ENCODE measurements at regions not wholly inside any gene's neighbourhood (a gene's known extent, or its start where the extent isn't known, plus 50 kb on each side); places are given as distances from the start of the nearest gene placed in this dataset.

- no peak overlapping the region for H3K27ac Mint-ChIP-seq
- H3K36me3 Mint-ChIP-seq = no peaks in the 10 kb centered on the region
- no peak overlapping the region for H3K4me3 Mint-ChIP-seq
- H3K9me3 Mint-ChIP-seq = peaks cover 2% of the 10 kb centered on the region
- no peaks in the 10 kb centered on the region for H3K4me1 Mint-ChIP-seq
- ATAC-seq (no peak), DNase-seq (ENCODE audit: low spot score in 2 of 2) (no peak)
Observed at GRCh38 chr12:22916241-22916640, 291.3 kb downstream of the ETNK1 start.

DNA sequence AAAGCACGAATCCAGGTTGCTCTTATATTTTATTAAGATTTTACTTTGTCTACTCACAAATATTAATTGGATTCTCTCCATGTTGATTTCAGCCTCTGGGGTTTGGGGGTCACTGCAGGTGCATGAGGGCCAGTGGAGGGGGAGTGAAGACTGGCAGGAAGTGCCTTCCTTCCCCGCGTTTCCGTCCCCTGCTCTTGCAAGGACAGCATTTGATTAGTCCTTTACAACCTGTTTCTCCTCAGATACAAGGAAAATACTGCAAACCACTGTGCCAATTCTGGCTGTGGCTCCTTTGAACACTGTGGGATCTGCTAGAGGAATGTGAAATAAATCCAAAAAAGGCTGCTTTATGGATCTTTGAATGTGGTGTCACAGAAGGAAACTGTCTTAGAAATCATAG is 291.8 kb downstream of the ETNK1 start:
- DNase-seq (ENCODE audit: low spot score in 2 of 2) (no peak), ATAC-seq (no peak)
- Mint-ChIP-seq H3K4me3 (no peak overlapping the region), H3K36me3 (no peaks in the 10 kb centered on the region), H3K27ac (no peak overlapping the region), H3K9me3 (peaks cover 2% of the 10 kb centered on the region), H3K4me1 (no peaks in the 10 kb centered on the region)

DNA sequence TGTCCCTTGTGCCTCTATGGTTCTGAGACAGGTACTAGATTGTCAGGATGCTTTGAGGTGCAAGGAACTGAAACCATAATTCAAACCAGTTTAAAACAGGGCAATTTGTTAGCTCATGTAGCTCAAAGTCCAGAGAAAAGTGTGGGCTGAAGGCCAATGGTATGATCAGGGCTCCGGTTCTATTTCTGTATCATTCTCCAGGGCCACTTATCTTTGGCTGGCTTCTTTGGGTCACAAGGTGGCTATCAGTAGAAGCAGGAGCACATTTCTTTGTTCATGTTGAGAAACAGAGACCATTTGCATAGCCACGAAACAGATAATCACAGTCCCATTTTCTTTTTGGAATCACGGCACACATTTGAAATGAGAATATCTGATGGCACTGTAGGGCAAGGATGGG is 294.9 kb downstream of the ETNK1 start:
- Mint-ChIP-seq H3K27ac (no peak overlapping the region), H3K36me3 (no peaks in the 10 kb centered on the region), H3K4me1 (no peaks in the 10 kb centered on the region), H3K9me3 (peaks cover 2% of the 10 kb centered on the region), H3K4me3 (no peak overlapping the region)
- no peak for DNase-seq (ENCODE audit: low spot score in 2 of 2)
- no peak for ATAC-seq

DNA sequence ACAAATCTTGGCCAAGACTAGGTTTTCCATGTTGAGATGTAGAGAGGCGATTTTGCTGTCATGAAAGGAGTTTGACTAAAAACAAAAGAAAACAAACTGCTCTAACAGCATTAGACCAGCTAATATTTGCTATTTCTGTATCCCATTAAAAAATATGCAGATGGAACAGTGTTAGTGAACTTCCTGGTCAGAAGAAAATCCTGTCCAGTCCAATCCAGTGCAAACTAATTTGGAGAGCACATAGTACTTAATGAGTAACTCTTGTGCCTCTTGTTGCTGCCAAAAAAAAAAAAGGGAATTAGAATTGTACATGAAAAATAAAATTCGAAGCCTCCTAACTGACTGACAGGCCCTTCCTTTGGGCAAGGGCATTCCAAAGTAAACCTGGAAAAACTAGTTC is 298.8 kb downstream of the ETNK1 start:
- ATAC-seq (no peak), DNase-seq (ENCODE audit: low spot score in 2 of 2) (no peak)
- no peak overlapping the region for H3K27ac Mint-ChIP-seq
- no peaks in the 10 kb centered on the region for H3K9me3 Mint-ChIP-seq
- H3K4me1 Mint-ChIP-seq = no peaks in the 10 kb centered on the region
- H3K36me3 Mint-ChIP-seq = no peaks in the 10 kb centered on the region
- H3K4me3 Mint-ChIP-seq = no peak overlapping the region

DNA sequence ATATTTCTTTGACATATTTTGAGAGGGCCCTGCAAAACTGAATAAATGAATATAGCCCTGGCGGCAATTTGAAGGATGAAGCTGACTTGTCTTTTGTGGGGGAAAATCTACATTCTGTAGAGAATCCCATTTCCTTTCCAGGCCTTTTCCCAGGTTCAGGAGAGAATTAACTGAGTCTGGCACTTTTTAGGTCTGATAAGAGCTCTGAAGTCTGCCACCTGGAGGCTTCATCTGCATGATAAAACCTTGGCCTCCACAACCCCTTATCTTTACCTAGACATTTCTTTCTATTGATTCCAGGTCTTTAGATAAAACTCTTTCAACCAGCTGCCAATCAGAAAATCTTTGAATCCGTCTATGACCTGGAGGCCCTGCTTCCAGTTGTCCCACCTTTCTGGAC is 299.4 kb downstream of the ETNK1 start:
- H3K27ac Mint-ChIP-seq = no peak overlapping the region
- no peaks in the 10 kb centered on the region for H3K4me1 Mint-ChIP-seq
- ATAC-seq (no peak), DNase-seq (ENCODE audit: low spot score in 2 of 2) (no peak)
- H3K36me3 Mint-ChIP-seq = no peaks in the 10 kb centered on the region
- H3K9me3 Mint-ChIP-seq = no peaks in the 10 kb centered on the region
- H3K4me3 Mint-ChIP-seq = no peak overlapping the region

DNA sequence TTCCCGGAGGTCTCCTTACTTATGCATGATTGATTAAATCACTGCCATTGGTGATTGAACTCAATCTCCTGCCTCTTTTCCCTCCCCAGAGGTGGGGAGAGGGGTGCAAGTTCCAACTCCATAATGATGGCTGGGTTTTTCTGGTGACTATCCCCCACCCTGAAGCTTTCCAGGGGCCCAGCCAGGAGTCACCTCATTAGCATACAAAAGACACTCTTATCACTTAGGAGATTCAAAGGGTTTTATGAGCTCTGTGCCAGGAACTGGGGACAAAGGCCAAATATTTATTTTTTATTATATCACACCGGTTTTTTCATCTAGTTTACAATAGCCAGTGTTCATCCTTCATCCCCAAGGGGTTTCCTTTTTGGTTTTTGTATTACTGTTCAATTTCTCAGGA is 300.7 kb downstream of the ETNK1 start:
- ATAC-seq = no peak
- H3K27ac Mint-ChIP-seq = no peak overlapping the region

DNA sequence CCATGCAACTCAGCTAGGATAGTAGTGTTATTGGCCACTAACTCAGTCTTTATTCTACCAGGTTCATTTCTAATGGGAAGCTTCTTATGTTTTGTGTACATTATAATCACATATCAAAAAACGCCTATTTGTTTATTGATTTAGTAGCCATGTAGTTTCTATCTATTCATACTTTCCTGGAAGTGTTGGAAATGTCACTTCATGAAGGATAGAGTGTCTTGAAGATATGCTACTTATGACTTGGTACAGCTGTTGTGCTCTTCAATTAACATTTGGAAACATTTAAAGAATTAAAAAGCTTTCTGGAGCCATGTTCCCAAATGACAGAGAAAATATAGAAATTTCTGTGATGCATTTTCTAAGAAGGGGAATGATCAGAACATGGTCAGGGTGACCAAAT is 307.5 kb downstream of the ETNK1 start:
- Mint-ChIP-seq H3K4me1 (no peaks in the 10 kb centered on the region), H3K27ac (no peak overlapping the region), H3K9me3 (no peaks in the 10 kb centered on the region), H3K4me3 (no peak overlapping the region), H3K36me3 (no peaks in the 10 kb centered on the region)
- no peak for DNase-seq (ENCODE audit: low spot score in 2 of 2)
- ATAC-seq = no peak

More for the DNA sequence above, 300.7 kb downstream of the ETNK1 start:
- Mint-ChIP-seq H3K4me3 (no peak overlapping the region), H3K4me1 (no peaks in the 10 kb centered on the region), H3K36me3 (no peaks in the 10 kb centered on the region), H3K9me3 (no peaks in the 10 kb centered on the region)
- no peak for DNase-seq (ENCODE audit: low spot score in 2 of 2)

- no peaks in the 10 kb centered on the region for H3K36me3 Mint-ChIP-seq
- H3K4me1 Mint-ChIP-seq = no peaks in the 10 kb centered on the region
- H3K27ac Mint-ChIP-seq = no peak overlapping the region
- DNase-seq (ENCODE audit: low spot score in 2 of 2) (no peak), ATAC-seq (no peak)
- H3K9me3 Mint-ChIP-seq = no peaks in the 10 kb centered on the region
- no peak overlapping the region for H3K4me3 Mint-ChIP-seq
Observed at GRCh38 chr12:22935090-22935489, 310.1 kb downstream of the ETNK1 start.

- Mint-ChIP-seq H3K27ac (no peak overlapping the region), H3K4me1 (no peaks in the 10 kb centered on the region), H3K9me3 (no peaks in the 10 kb centered on the region), H3K36me3 (no peaks in the 10 kb centered on the region), H3K4me3 (no peak overlapping the region)
- ATAC-seq (no peak), DNase-seq (ENCODE audit: low spot score in 2 of 2) (no peak)
Observed at GRCh38 chr12:22935501-22935900, 310.5 kb downstream of the ETNK1 start.

- ATAC-seq = peak; percentile 45
- no peak overlapping the region for H3K4me3 Mint-ChIP-seq
- H3K36me3 Mint-ChIP-seq = no peaks in the 10 kb centered on the region
- no peak overlapping the region for H3K27ac Mint-ChIP-seq
- no peaks in the 10 kb centered on the region for H3K4me1 Mint-ChIP-seq
- no peak for DNase-seq (ENCODE audit: low spot score in 2 of 2)
- H3K9me3 Mint-ChIP-seq = no peaks in the 10 kb centered on the region
Observed at GRCh38 chr12:22938323-22938722, 313.4 kb downstream of the ETNK1 start.

DNA sequence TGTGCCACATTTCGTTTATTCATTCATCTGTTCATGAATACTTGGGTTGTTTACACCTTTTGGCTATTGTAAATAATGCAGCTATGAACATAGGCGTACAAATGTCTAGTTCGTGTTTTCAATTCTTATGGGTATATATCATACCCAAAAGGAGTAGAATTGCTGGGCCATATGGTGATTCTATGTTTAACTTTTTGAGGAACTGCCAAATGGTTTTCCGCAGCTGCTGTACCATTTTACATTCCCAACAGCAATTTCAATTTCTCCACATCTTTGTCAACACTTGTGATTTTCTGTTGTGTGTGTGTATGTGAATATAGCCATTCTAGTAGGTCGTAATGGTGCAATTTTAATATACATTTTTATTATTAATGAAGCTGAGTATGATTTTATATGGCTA is 326.2 kb downstream of the ETNK1 start:
- Mint-ChIP-seq H3K27ac (no peak overlapping the region), H3K4me3 (no peak overlapping the region), H3K4me1 (no peaks in the 10 kb centered on the region), H3K36me3 (no peaks in the 10 kb centered on the region), H3K9me3 (peaks cover 6% of the 10 kb centered on the region)
- DNase-seq (ENCODE audit: low spot score in 2 of 2) = no peak
- no peak for ATAC-seq

- no peak for DNase-seq (ENCODE audit: low spot score in 2 of 2)
- peaks cover 6% of the 10 kb centered on the region for H3K9me3 Mint-ChIP-seq
- ATAC-seq = no peak
- H3K36me3 Mint-ChIP-seq = no peaks in the 10 kb centered on the region
- no peaks in the 10 kb centered on the region for H3K4me1 Mint-ChIP-seq
- H3K27ac Mint-ChIP-seq = no peak overlapping the region
- no peak overlapping the region for H3K4me3 Mint-ChIP-seq
Observed at GRCh38 chr12:22956690-22957089, 331.7 kb downstream of the ETNK1 start.

DNA sequence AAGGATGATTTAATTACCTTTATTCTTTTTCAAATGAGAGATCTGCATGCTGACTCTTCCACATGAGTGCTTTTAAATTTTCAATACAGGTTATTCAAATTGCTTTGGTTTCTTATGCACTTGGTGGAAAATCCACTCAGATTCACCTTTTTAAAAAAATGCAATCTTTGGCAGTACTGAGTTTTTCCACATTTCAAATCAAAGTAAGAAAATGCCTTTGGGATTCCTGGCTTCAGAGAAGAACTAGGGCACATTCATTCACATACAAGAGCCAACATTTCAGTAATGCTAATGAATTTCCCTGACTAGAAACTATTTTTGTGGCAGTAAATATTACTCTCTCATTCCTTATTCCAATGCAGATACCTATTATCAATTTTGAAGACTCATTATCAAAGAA is 342.2 kb downstream of the ETNK1 start:
- no peak overlapping the region for H3K27ac Mint-ChIP-seq
- DNase-seq (ENCODE audit: low spot score in 2 of 2) = no peak
- ATAC-seq = no peak

DNA sequence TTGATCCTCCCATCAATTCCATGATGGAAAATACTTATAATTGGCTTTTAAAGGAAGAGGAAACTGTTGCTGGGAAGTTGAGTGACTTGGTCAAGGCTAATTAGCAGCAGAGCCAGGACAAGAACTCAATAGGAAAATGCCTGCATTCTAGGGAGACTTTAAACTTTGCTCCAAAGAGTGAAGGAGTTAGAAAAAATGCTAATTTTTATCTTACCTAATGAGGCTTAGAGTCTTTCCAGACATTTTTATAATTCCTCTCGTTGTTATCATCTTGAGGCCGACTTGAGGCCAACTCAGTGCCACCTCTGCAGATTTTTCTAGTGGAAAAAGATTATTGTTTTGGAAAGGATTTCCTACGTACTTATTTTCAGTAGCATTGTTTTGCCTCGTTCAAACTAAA is 344.6 kb downstream of the ETNK1 start:
- no peak overlapping the region for H3K4me3 Mint-ChIP-seq
- no peaks in the 10 kb centered on the region for H3K36me3 Mint-ChIP-seq
- H3K9me3 Mint-ChIP-seq = no peaks in the 10 kb centered on the region
- no peaks in the 10 kb centered on the region for H3K4me1 Mint-ChIP-seq
- H3K27ac Mint-ChIP-seq = no peak overlapping the region
- DNase-seq (ENCODE audit: low spot score in 2 of 2) = no peak
- ATAC-seq = no peak

More for the DNA sequence above, 342.2 kb downstream of the ETNK1 start:
- no peak overlapping the region for H3K4me3 Mint-ChIP-seq
- no peaks in the 10 kb centered on the region for H3K9me3 Mint-ChIP-seq
- no peaks in the 10 kb centered on the region for H3K36me3 Mint-ChIP-seq
- no peaks in the 10 kb centered on the region for H3K4me1 Mint-ChIP-seq

DNA sequence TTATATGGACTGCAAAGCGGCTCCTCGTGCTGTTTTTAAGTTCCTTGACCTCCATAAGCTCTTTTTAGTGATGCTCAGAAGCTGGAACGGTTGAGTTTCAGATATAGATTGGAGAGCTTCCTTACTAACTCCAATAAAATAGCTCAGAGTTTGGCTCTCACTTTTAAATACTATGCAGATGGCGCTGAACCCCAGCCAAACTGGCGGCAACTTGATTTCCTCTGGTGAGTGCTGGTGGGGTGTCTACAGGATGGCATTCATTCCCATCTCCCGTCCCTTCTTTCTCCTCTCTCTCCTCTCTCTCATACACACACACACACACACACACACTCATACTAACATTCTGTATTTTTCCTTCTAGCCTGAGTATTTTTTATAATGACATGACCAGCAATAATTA is 346.3 kb downstream of the ETNK1 start:
- Mint-ChIP-seq H3K36me3 (no peaks in the 10 kb centered on the region), H3K4me1 (no peaks in the 10 kb centered on the region), H3K9me3 (no peaks in the 10 kb centered on the region), H3K27ac (no peak overlapping the region), H3K4me3 (no peak overlapping the region)
- DNase-seq (ENCODE audit: low spot score in 2 of 2) (no peak), ATAC-seq (no peak)

DNA sequence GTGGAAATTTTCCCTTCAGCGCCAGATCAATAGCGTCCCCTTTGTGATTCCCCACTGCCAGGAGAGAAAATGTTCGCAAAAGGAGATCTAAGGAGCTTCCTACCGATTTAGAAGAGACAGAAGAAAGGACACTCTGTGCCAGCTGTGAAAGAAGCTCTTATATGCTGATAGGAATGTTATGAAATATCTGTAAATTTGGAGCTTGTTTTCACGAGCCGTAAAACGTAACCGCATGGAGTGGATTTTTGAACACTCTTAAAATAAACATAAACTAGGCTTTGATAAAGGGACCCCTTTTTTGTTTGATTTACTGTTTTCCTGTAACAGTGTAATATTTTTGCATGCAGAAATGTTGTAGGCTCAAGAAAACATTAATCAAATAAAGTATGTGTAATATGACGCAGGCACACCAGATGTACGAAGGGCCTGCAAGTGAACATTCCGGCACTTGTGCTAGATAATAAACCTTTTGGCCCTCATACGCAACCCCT is 346.8 kb downstream of the ETNK1 start:
- H3K27ac Mint-ChIP-seq = no peak overlapping the region
- ATAC-seq = no peak
- no peaks in the 10 kb centered on the region for H3K36me3 Mint-ChIP-seq
- DNase-seq (ENCODE audit: low spot score in 2 of 2) = no peak
- H3K4me3 Mint-ChIP-seq = no peak overlapping the region
- H3K9me3 Mint-ChIP-seq = no peaks in the 10 kb centered on the region
- H3K4me1 Mint-ChIP-seq = no peaks in the 10 kb centered on the region

DNA sequence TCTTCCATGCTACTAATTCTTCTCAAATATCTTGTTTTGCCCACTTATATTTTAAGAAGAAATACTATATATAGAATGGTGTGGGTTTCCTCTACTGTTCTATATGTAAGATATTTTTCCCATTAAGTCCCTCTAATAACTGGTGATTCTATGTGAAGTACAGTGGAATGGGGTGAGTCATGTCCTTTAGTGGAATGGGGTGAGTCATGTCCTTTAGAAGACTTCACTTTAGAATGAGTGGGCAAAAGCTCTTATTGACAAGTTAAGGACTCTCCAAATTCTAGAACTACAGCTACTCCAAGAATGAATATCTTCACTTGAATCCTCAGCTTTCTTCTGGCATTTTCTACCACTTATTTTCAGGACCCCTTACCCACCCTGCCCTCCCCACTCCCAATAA is 349.9 kb downstream of the ETNK1 start:
- Mint-ChIP-seq H3K9me3 (no peaks in the 10 kb centered on the region), H3K36me3 (no peaks in the 10 kb centered on the region), H3K4me3 (no peak overlapping the region), H3K27ac (no peak overlapping the region), H3K4me1 (no peaks in the 10 kb centered on the region)
- ATAC-seq = no peak
- no peak for DNase-seq (ENCODE audit: low spot score in 2 of 2)

Measured in stimulated activated effector memory CD8-positive, alpha-beta T cell treated with anti-CD3 and anti-CD28 coated beads, Interleukin-12 subunit alpha, Interleukin-12 subunit beta, amount 100 ng/mL, for 72 hours (primary cell).